HFFc6 (cell line): ENCODE measurements at regions not wholly inside any gene's neighbourhood (a gene's known extent, or its start where the extent isn't known, plus 50 kb on each side); places are given as distances from the start of the nearest gene placed in this dataset.

ENCODE experiments used
- DNase-seq: peaks from one replicate; pipeline ENCODE4 v3.0.0-alpha.2; 2018
- H3K27ac Mint-ChIP-seq: 2 replicates; pipeline ENCODE4 v1.8.0; 2020; ENCODE audit warnings: mild to moderate bottlenecking, mixed read lengths
- H3K27me3 Mint-ChIP-seq: 2 replicates; pipeline ENCODE4 v1.8.0; 2021; ENCODE audit warnings: mild to moderate bottlenecking, moderate library complexity, mixed read lengths; ENCODE audit not compliant: insufficient read depth
- H3K36me3 Mint-ChIP-seq: 2 replicates; pipeline ENCODE4 v1.8.0; 2021; ENCODE audit warnings: low read depth, mixed read lengths
- H3K4me1 Mint-ChIP-seq: 2 replicates; pipeline ENCODE4 v1.8.0; 2020; ENCODE audit warnings: low read depth, mixed read lengths
- H3K4me3 Mint-ChIP-seq: 2 replicates; pipeline ENCODE4 v1.8.0; 2020; ENCODE audit warnings: mild to moderate bottlenecking, moderate library complexity, mixed read lengths
- H3K9me3 Mint-ChIP-seq: 2 replicates; pipeline ENCODE4 v1.8.0; 2020; ENCODE audit warnings: mild to moderate bottlenecking, mixed read lengths
- TF ChIP-seq, protein P1 (sequence below): fragments of 200-600 bp; sonication (generic); IDR thresholded peaks from 2 replicates; pipeline ENCODE4 v1.5.0; 2021; ENCODE audit warnings: antibody characterized with exemption, mild to moderate bottlenecking

DNA sequence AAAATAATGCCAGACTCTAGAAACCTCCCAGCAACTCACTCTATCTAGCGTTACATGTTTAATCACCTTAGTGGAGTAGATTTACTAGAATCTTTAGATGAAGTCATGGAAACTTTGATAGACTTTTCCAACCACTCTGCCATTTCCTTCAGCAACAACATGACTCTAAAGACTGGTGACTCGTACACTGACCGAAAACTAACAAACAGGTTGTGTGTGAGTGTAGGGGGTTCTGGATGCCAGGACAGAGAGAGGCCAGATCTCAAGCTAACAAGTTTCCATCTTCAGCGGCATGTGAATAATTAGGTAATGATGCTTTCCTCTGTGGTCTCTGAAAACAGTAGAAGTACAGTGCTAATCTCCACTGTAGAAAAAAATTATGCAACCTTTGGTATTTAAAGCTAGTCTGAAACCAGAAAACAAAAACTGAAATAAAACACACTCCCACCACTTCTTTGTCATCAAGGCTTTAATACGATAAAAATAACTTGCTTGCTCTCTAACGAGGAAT lies 286.4 kb downstream of the PRDM5 start:
- Mint-ChIP-seq H3K4me1 (no peaks in the 10 kb centered on the region), H3K4me3 (no peak overlapping the region), H3K27ac (no peak overlapping the region), H3K9me3 (no peaks in the 10 kb centered on the region; the same call in 1 of the 2 replicates), H3K36me3 (no peaks in the 10 kb centered on the region), H3K27me3 (no peaks in the 10 kb centered on the region; the same call in 1 of the 2 replicates)
- TF ChIP-seq, protein P1, sequence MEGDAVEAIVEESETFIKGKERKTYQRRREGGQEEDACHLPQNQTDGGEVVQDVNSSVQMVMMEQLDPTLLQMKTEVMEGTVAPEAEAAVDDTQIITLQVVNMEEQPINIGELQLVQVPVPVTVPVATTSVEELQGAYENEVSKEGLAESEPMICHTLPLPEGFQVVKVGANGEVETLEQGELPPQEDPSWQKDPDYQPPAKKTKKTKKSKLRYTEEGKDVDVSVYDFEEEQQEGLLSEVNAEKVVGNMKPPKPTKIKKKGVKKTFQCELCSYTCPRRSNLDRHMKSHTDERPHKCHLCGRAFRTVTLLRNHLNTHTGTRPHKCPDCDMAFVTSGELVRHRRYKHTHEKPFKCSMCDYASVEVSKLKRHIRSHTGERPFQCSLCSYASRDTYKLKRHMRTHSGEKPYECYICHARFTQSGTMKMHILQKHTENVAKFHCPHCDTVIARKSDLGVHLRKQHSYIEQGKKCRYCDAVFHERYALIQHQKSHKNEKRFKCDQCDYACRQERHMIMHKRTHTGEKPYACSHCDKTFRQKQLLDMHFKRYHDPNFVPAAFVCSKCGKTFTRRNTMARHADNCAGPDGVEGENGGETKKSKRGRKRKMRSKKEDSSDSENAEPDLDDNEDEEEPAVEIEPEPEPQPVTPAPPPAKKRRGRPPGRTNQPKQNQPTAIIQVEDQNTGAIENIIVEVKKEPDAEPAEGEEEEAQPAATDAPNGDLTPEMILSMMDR: no peak
- no peak for DNase-seq

DNA sequence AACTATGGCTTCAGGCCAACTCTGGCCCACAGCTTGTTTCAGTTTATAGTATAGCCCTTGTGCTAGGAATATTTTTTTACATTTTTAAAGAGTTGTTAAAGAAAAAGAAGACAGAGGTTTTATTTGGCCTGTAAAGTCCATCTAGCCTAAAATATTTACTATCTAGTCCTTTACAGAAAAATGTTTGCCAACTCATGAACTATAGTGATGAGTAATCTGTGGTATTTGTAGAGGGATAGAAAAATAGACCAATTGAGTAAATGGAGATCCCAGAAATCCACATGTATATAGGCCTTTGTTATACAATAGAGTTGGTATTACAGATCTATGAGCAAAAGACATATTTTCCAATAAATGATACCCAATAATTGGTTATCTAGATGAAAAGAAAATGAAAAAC lies 288.7 kb downstream of the PRDM5 start:
- Mint-ChIP-seq H3K36me3 (no peaks in the 10 kb centered on the region), H3K27ac (no peak overlapping the region), H3K4me1 (no peaks in the 10 kb centered on the region), H3K4me3 (no peak overlapping the region), H3K27me3 (no peaks in the 10 kb centered on the region; the same call in 1 of the 2 replicates), H3K9me3 (no peaks in the 10 kb centered on the region; the same call in 1 of the 2 replicates)
- DNase-seq: no peak
- TF ChIP-seq, protein P1: no peak

DNA sequence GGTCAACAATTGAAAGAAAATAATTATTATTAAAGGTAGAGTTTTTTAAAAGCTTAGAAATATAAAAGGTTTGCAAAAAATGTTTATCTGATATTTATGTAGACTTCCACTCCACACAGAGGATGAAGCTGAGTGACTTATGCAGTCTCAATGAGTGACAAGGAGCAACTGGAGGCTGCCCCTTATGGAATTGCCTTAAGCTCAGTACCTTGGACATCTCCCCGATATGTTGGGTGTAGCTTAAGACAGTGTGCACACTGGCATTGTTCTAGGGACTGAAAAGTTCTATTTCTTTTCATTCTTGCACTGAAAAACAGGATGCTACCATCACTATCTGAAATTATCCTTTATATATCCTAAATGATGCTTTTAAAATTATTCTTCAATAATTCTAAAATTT lies 292.1 kb downstream of the PRDM5 start:
- H3K36me3 Mint-ChIP-seq: no peaks in the 10 kb centered on the region
- H3K27ac Mint-ChIP-seq: no peak overlapping the region
- no peak for DNase-seq
- H3K27me3 Mint-ChIP-seq: no peaks in the 10 kb centered on the region
- H3K4me1 Mint-ChIP-seq: no peaks in the 10 kb centered on the region
- H3K4me3 Mint-ChIP-seq: no peak overlapping the region
- H3K9me3 Mint-ChIP-seq: peaks cover 14% of the 10 kb centered on the region
- TF ChIP-seq, protein P1: no peak

DNA sequence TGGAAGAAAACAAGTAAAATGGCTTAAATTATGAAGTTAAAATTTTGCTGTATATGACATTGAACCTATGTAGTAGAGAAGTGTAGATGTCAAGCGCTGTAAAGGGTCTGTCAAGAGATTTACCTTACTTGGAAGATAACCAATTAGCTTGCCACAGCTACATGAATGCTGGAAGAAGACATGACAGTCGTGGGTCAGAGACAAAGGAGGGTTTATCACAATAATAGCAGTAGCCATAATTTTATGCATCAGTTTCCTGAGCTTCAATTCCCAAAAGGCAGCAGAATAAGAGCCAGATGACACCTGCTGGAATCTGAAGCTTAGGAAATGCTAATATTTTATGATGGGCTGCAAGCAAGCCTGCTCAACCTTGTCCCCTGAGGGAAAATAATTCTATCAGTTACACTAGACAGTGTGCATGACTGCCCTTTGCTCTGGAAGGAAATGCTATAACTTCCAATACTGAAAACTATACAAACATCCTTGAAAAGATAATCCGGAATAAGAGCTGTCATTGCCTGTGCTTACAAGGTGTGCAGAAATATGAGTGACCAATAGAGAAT lies 292.9 kb downstream of the PRDM5 start:
- H3K27me3 Mint-ChIP-seq: no peaks in the 10 kb centered on the region
- H3K4me1 Mint-ChIP-seq: no peaks in the 10 kb centered on the region
- DNase-seq: no peak
- no peak overlapping the region for H3K4me3 Mint-ChIP-seq
- peaks cover 19% of the 10 kb centered on the region for H3K9me3 Mint-ChIP-seq
- TF ChIP-seq, protein P1: no peak
- no peak overlapping the region for H3K27ac Mint-ChIP-seq
- no peaks in the 10 kb centered on the region for H3K36me3 Mint-ChIP-seq

DNA sequence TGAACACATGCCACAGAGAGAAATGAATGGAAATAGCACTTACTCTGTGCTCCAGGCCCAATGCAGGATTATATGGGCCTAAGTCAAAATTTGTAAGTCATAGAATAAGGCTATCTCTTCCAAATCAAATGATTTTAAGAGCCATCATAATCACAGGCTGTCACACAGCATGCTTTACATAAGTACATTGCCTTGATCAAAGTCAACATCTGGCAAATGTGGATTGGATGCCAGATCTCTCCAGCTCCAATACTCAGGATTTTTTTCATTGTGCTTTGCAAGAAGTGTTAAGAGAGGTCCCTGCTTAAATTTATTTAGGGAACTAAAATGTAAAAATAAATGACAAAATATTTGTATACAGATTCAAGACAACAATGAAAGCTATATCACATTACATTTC lies 299.9 kb downstream of the PRDM5 start:
- DNase-seq: no peak
- H3K9me3 Mint-ChIP-seq: peaks cover 19% of the 10 kb centered on the region
- no peaks in the 10 kb centered on the region for H3K36me3 Mint-ChIP-seq
- H3K4me1 Mint-ChIP-seq: no peaks in the 10 kb centered on the region
- no peaks in the 10 kb centered on the region for H3K27me3 Mint-ChIP-seq
- H3K4me3 Mint-ChIP-seq: no peak overlapping the region
- no peak overlapping the region for H3K27ac Mint-ChIP-seq
- TF ChIP-seq, protein P1: no peak
